Psoas muscle (tissue), 7 donors: ENCODE measurements at regions not wholly inside any gene's neighbourhood (a gene's known extent, or its start where the extent isn't known, plus 50 kb on each side); places are given as distances from the start of the nearest gene placed in this dataset.

Source experiments
- ATAC-seq, 4 donors: fragments of 200-7000 bp; cut with Tn5 transposase; one replicate each; pipeline ENCODE4 v1.9.1; 2020; ENCODE audit warnings: moderate library complexity in 3 of 4, mild to moderate bottlenecking in 2 of 4
- DNase-seq, 2 donors: peaks; one replicate each; pipeline ENCODE4 v3.0.0-alpha.2; 2020
- H3K27ac ChIP-seq: fragments of 200-600 bp; one replicate; pipeline ENCODE4 v1.8.0; 2022
- H3K27me3 ChIP-seq, 3 donors: fragments of 200-600 bp in 1 of 3; one replicate each; pipeline versions ENCODE4 v1.6.1 to v1.8.0; 2013 to 2022; ENCODE audit warnings: low read length in 2 of 3, mild to moderate bottlenecking in 2 of 3, moderate library complexity in 1 of 3; ENCODE audit not compliant: insufficient read depth in 3 of 3
- H3K36me3 ChIP-seq, 2 donors: fragments of 200-600 bp in 1 of 2; one replicate each; pipeline versions ENCODE4 v1.6.1 to v1.8.0; 2013 to 2022; ENCODE audit warnings: low read depth in 1 of 2, mild to moderate bottlenecking in 1 of 2, moderate library complexity in 1 of 2; ENCODE audit not compliant: insufficient read depth in 1 of 2
- H3K4me1 ChIP-seq: fragments of 200-600 bp; one replicate; pipeline ENCODE4 v1.8.0; 2022
- H3K4me3 ChIP-seq: fragments of 200-600 bp; one replicate; pipeline ENCODE4 v1.8.0; 2022; ENCODE audit warnings: mild to moderate bottlenecking
- H3K9me3 ChIP-seq: fragments of 200-600 bp; one replicate; pipeline ENCODE4 v1.8.0; 2022
- WGBS, 3 donors: extraction: QIAGEN DNeasy Blood & Tissue Kit; methylation state at CpG; one replicate each; pipeline versions ENCODE4 v1.1.6 to v1.1.7; 2013; 5-methylcytosine and 5-hydroxymethylcytosine counted together
- intact Hi-C, 2 donors: fragments of 100-400 bp; cut with DNase I; formaldehyde crosslinking; loops; one replicate each; pipeline versions ENCODE4 v1.11.0 to v1.14.2; 2022
- TF ChIP-seq, protein P1 (sequence below): fragments of 200-600 bp; IDR thresholded peaks from one replicate; pipeline ENCODE4 v1.8.0; 2022; ENCODE audit warnings: antibody characterized with exemption
- donor health status: healthy with polysubstance abuse.
- donor health status: DM: no; HTN: no; CAD: no; lungs with moderate emphysema.
- donor health status: Bipolar disorder and iron deficiency.
- donor health status: healthy.
- donor health status: DM: yes; HTN: yes; CAD: no.
- donor health status: DM: no; HTN: no; CAD: no.
- donor health status: DM: yes; HTN: yes; CAD: no.

DNA sequence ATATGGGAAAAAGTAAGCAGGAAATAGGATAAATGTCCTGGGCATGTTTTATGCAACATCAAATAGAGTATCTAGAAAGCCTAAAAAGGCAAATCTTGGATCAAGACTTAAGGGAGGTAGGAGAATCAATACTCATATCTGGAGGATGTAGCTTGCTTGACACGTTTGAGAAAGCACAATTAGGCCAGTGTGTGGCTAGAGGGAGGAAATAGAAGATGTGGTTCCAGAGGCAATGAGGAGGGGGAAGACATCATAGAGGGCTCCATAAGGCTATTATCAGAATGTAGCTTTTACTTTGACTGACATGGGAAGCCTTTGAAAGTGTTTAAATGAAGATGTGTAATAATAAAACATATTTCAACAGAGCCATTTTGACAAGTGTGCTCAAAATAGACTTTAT is 200.7 kb upstream of the CDH12 start:
- Histone ChIP-seq H3K27me3 (no peaks in the 10 kb centered on the region), H3K27ac (no peak overlapping the region), H3K4me1 (no peaks in the 10 kb centered on the region), H3K36me3 (no peaks in the 10 kb centered on the region), H3K9me3 (no peaks in the 10 kb centered on the region), H3K4me3 (no peak overlapping the region)
- 27 to 42% (median 38%) methylated on average over 1 of the region's 1 CpG for WGBS, 3 donors
- ATAC-seq: no peak
- TF ChIP-seq, protein P1, sequence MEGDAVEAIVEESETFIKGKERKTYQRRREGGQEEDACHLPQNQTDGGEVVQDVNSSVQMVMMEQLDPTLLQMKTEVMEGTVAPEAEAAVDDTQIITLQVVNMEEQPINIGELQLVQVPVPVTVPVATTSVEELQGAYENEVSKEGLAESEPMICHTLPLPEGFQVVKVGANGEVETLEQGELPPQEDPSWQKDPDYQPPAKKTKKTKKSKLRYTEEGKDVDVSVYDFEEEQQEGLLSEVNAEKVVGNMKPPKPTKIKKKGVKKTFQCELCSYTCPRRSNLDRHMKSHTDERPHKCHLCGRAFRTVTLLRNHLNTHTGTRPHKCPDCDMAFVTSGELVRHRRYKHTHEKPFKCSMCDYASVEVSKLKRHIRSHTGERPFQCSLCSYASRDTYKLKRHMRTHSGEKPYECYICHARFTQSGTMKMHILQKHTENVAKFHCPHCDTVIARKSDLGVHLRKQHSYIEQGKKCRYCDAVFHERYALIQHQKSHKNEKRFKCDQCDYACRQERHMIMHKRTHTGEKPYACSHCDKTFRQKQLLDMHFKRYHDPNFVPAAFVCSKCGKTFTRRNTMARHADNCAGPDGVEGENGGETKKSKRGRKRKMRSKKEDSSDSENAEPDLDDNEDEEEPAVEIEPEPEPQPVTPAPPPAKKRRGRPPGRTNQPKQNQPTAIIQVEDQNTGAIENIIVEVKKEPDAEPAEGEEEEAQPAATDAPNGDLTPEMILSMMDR: no peak
- intact Hi-C loops: no loop called here
- DNase-seq: no peak

DNA sequence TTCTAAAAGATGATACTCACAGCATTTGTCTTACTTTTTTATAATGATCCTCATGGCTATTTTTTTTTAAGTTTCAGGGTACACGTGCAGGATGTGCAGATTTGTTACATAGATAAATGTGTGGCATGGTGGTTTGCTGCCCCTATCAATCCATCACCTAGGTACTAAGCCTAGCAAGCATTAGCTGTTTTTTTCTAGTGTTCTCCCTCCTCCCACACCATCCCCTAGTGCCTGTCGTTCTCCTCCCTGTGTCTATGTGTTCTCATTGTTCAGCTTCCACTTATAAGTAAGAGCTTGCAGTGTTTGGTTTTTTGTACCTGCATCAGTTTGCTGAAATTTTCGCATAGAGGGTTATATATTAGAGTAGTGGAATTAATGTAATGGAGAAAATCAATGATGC is 189.1 kb upstream of the CDH12 start:
- no peaks in the 10 kb centered on the region for H3K9me3 ChIP-seq
- TF ChIP-seq, protein P1: no peak
- no peak for DNase-seq
- 25 to 33% (median 28%) methylated on average over 3 of the region's 3 CpGs for WGBS, 3 donors
- H3K27me3 ChIP-seq: no peaks in the 10 kb centered on the region
- H3K36me3 ChIP-seq: no peaks in the 10 kb centered on the region
- no peaks in the 10 kb centered on the region for H3K4me1 ChIP-seq
- H3K27ac ChIP-seq: no peak overlapping the region
- intact Hi-C loops: no loop called here
- no peak for ATAC-seq
- no peak overlapping the region for H3K4me3 ChIP-seq

DNA sequence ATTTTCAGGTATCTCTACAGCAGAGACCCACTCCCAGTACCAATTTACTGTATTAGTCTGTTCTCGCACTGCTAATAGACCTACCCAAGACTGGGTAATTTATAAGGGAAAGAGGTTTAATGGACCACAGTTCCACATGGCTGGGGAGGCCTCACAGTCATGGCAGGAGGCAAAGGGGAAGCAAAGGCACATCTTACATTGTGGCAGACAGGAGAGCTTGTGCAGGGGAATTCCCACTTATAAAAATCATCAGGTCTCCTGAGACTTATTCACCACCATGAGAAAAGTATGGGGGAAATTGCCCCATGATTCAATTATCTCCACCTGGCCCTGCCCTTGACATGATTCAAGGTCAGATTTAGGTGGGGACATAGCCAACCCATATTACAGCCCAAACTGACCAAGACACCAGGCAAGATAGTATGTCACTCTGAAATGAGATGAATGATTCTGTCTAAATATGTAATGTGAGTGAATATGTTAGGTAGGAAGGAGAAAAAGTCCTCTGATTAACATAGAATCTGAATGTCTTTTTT is 182.5 kb upstream of the CDH12 start:
- 38 to 96% (median 90%) methylated on average over 1 of the region's 1 CpG for WGBS, 3 donors
- H3K27ac ChIP-seq: no peak overlapping the region
- H3K4me1 ChIP-seq: no peaks in the 10 kb centered on the region
- no peaks in the 10 kb centered on the region for H3K36me3 ChIP-seq
- H3K27me3 ChIP-seq: no peaks in the 10 kb centered on the region
- intact Hi-C loops: no loop called here
- no peak for DNase-seq
- TF ChIP-seq, protein P1: no peak
- no peaks in the 10 kb centered on the region for H3K9me3 ChIP-seq
- no peak for ATAC-seq
- H3K4me3 ChIP-seq: no peak overlapping the region

DNA sequence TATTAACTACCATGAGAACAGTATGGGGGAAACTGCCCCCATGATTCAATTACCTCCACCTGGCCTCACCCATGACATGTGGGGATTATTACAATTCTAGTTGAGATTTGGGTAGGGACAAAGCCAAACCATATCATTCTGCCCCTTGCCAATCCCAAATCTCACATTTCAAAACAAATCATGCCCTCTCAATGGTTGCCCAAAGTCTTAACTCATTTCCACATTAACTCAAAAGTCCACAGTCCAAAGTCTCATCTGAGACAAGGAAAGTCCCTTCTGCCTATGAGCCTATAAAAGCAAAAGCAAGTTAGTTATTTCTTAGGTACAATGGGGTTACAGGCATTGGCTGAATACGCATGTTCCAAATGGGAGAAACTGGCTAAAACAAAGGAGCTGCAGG is 180.7 kb upstream of the CDH12 start:
- Histone ChIP-seq H3K4me1 (no peaks in the 10 kb centered on the region), H3K27me3 (no peaks in the 10 kb centered on the region), H3K27ac (no peak overlapping the region), H3K9me3 (no peaks in the 10 kb centered on the region), H3K4me3 (no peak overlapping the region), H3K36me3 (no peaks in the 10 kb centered on the region)
- TF ChIP-seq, protein P1: no peak
- WGBS, 3 donors: 85 to 93% (median 91%) methylated on average over 1 of the region's 1 CpG
- ATAC-seq (no peak), DNase-seq (no peak)
- intact Hi-C loops: no loop called here

DNA sequence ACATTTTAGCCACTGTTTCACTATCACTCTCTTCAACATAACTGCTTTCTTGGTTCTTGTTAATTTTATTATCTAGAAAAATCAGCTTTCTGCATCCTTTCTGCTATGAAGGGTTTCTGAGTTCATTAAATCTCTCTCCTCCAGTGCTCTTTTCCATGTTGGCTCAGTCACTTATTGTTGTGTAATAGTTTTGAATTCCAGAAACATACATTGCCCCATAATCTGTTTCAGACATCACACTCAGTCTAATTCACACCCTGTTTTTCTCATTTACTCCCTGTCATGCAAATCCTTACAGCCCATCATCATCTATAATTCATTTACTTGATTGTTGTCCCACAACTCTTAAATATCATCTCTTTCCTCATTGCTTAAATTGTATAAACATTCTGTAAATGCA is 176.1 kb upstream of the CDH12 start:
- no peaks in the 10 kb centered on the region for H3K36me3 ChIP-seq
- H3K4me3 ChIP-seq: no peak overlapping the region
- DNase-seq (no peak), ATAC-seq (no peak)
- H3K27me3 ChIP-seq: no peaks in the 10 kb centered on the region
- no peaks in the 10 kb centered on the region for H3K4me1 ChIP-seq
- intact Hi-C loops: no loop called here
- no peaks in the 10 kb centered on the region for H3K9me3 ChIP-seq
- no peak overlapping the region for H3K27ac ChIP-seq
- TF ChIP-seq, protein P1: no peak
